B cell (primary cell): ENCODE measurements at regions not wholly inside any gene's neighbourhood (a gene's known extent, or its start where the extent isn't known, plus 50 kb on each side); places are given as distances from the start of the nearest gene placed in this dataset.

Experiments used
- ATAC-seq: fragments of 200-7000 bp; cut with Tn5 transposase; one replicate; pipeline ENCODE4 v1.10.0; 2021; ENCODE audit warnings: low read depth, mild to moderate bottlenecking, moderate number of reproducible peaks, moderate library complexity
- CTCF ChIA-PET: fragments of 350-600 bp; sonication (Branson Sonifier 250); formaldehyde crosslinking; loops from one replicate; lab custom pipeline; 2021; ENCODE audit warnings: antibody characterized with exemption, inconsistent platforms; lab: Charles Lee
- POLR2A ChIA-PET: fragments of 350-600 bp; sonication (Branson Sonifier 250); formaldehyde crosslinking; loops from one replicate; lab custom pipeline; 2021; ENCODE audit warnings: antibody characterized with exemption; lab: Charles Lee
- DNase-seq: peaks from one replicate; pipeline ENCODE4 v3.0.0; 2013
- H2AFZ ChIP-seq: 2 replicates; pipeline ENCODE4 v1.6.1; 2012; ENCODE audit warnings: mild to moderate bottlenecking, low read depth, low read length; ENCODE audit not compliant: insufficient read depth, poor library complexity, severe bottlenecking
- H3K27ac ChIP-seq, 2 donors: 1 replicate in 1 of 2; 2 replicates in 1 of 2; pipeline ENCODE4 v1.5.1; 2012 to 2013; ENCODE audit warnings: low read length in 2 of 2, mild to moderate bottlenecking in 2 of 2, moderate library complexity in 1 of 2
- H3K27me3 ChIP-seq, 4 experiments: fragments of 200-600 bp in 1 of 4; sonication (generic) in 1 of 4; replicated peaks in 1 of 4; 1 replicate in 2 of 4; 2 replicates in 2 of 4; pipeline versions ENCODE4 v1.6.1 to v1.7.0; 2013 to 2016; ENCODE audit warnings: low read length in 3 of 4, mild to moderate bottlenecking in 2 of 4, mixed read lengths in 1 of 4, moderate library complexity in 1 of 4; ENCODE audit not compliant: insufficient read depth in 4 of 4, control insufficient read depth in 3 of 4; ENCODE audit errors: control extremely low read depth in 1 of 4
- H3K36me3 ChIP-seq, 2 experiments: replicated peaks in 1 of 2; 1 replicate in 1 of 2; 2 replicates in 1 of 2; pipeline versions ENCODE4 v1.6.1 to v1.7.1; 2013; ENCODE audit warnings: low read length in 1 of 2; ENCODE audit not compliant: insufficient read depth in 2 of 2, control insufficient read depth in 1 of 2; ENCODE audit errors: control extremely low read depth in 1 of 2, extremely low read depth in 1 of 2
- H3K4me1 ChIP-seq, 2 donors: fragments of 200-600 bp in 1 of 2; sonication (generic) in 1 of 2; 1 replicate in 1 of 2; 2 replicates in 1 of 2; pipeline versions ENCODE4 v1.5.1 to v1.6.1; 2013 to 2017; ENCODE audit warnings: low read length in 2 of 2; ENCODE audit not compliant: control insufficient read depth in 2 of 2, insufficient read depth in 2 of 2
- H3K4me2 ChIP-seq: replicated peaks from 2 replicates; pipeline ENCODE3; 2012; ENCODE audit warnings: mild to moderate bottlenecking, low read depth, low read length; ENCODE audit not compliant: poor library complexity, severe bottlenecking
- H3K4me3 ChIP-seq, 5 experiments: fragments of 200-600 bp in 1 of 5; sonication (generic) in 1 of 5; 1 replicate in 3 of 5; 2 replicates in 2 of 5; pipeline versions ENCODE4 v1.5.1 to v1.7.0; 2011 to 2016; ENCODE audit warnings: low read length in 4 of 5, mild to moderate bottlenecking in 4 of 5, low read depth in 2 of 5, control low read depth in 1 of 5, moderate library complexity in 1 of 5; ENCODE audit not compliant: insufficient read depth in 1 of 5; ENCODE audit errors: control extremely low read depth in 1 of 5, extremely low read depth in 1 of 5
- H3K79me2 ChIP-seq: fragments of 200-600 bp; sonication (generic); one replicate; pipeline ENCODE4 v1.6.0; 2016; ENCODE audit warnings: low read length; ENCODE audit not compliant: control insufficient read depth, insufficient read depth
- H3K9ac ChIP-seq: fragments of 200-600 bp; sonication (generic); 2 replicates; pipeline ENCODE4 v1.6.1; 2017; ENCODE audit warnings: mild to moderate bottlenecking, low read length, moderate library complexity
- H3K9me3 ChIP-seq, 3 donors: one replicate each; pipeline versions ENCODE4 v1.6.1 to v1.7.1; 2013; ENCODE audit warnings: low read length in 2 of 3; ENCODE audit not compliant: control insufficient read depth in 2 of 3, insufficient read depth in 1 of 3; ENCODE audit errors: control extremely low read depth in 1 of 3
- H4K20me1 ChIP-seq: 2 replicates; pipeline ENCODE4 v1.6.0; 2012; ENCODE audit warnings: mild to moderate bottlenecking, low read length; ENCODE audit not compliant: insufficient read depth, control insufficient read depth, poor library complexity, severe bottlenecking
- H3K27ac Mint-ChIP-seq: one replicate; pipeline ENCODE4 v1.8.0; 2021; ENCODE audit warnings: mixed read lengths
- H3K27me3 Mint-ChIP-seq: one replicate; pipeline ENCODE4 v1.8.0; 2021; ENCODE audit warnings: mixed read lengths
- H3K4me1 Mint-ChIP-seq: one replicate; pipeline ENCODE4 v1.8.0; 2021; ENCODE audit warnings: mixed read lengths
- H3K4me3 Mint-ChIP-seq: one replicate; pipeline ENCODE4 v1.8.0; 2021; ENCODE audit warnings: mixed read lengths
- H3K9me3 Mint-ChIP-seq: one replicate; pipeline ENCODE4 v1.8.0; 2022; ENCODE audit warnings: mixed read lengths; ENCODE audit not compliant: insufficient read depth
- CTCF ChIP-seq: fragments of 200-600 bp; IDR thresholded peaks from one replicate; pipeline ENCODE4 v1.8.0; 2022; ENCODE audit warnings: antibody characterized with exemption, mild to moderate bottlenecking
- EZH2 ChIP-seq: IDR thresholded peaks from 2 replicates; pipeline ENCODE4 v1.6.1; 2012; ENCODE audit warnings: borderline replicate concordance, low read depth, mild to moderate bottlenecking, moderate library complexity, low read length; ENCODE audit not compliant: insufficient read depth, poor library complexity, severe bottlenecking
- WGBS: methylation state at CpG from one replicate; pipeline ENCODE4 v1.1.5; 2013; ENCODE audit warnings: missing lambda C conversion rate; ENCODE audit not compliant: insufficient coverage; 5-methylcytosine and 5-hydroxymethylcytosine counted together
- intact Hi-C: fragments of 100-400 bp; cut with micrococcal nuclease; formaldehyde crosslinking; loops from one replicate; pipeline ENCODE4 v1.10.0; 2022

DNA sequence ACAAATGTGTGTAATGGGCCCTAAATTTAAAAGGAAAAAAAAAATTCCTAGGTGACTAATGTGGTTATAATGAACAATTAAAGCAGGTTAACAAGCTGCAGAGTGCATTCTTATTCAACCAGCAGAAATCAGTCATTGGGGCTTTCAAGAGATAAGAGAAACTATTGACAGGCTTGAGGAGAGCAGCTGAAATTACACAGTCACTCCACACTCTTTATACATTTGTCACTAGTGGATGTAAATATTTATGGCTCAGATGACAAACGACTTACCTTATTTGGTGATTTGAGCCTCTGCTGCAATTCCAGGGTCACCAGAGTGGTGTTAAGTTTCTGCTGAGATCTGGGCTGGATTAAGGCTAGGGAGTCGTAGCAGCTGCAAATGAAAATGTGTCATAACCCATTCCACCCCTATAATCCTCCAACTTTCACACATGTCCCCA is 896.3 kb downstream of the TTLL7 start:
- H2AFZ ChIP-seq = no peak overlapping the region
- H3K4me1 ChIP-seq = no peaks in the 10 kb centered on the region
- H3K9me3 ChIP-seq = no peaks in the 10 kb centered on the region
- ChIA-PET POLR2A (no interaction called here), CTCF (no interaction called here)
- no peaks in the 10 kb centered on the region for H4K20me1 ChIP-seq
- H3K27ac Mint-ChIP-seq = no peak overlapping the region
- no peak overlapping the region for H3K27ac ChIP-seq
- ATAC-seq (no peak), DNase-seq (no peak)
- H3K9ac ChIP-seq = no peak overlapping the region
- no peaks in the 10 kb centered on the region for H3K79me2 ChIP-seq
- no peaks in the 10 kb centered on the region for H3K36me3 ChIP-seq
- WGBS = no CpG with 5 or more reads among the region's 2 CpGs
- no peaks in the 10 kb centered on the region for H3K4me1 Mint-ChIP-seq
- no peaks in the 10 kb centered on the region for H3K27me3 Mint-ChIP-seq
- no peak overlapping the region for H3K4me3 ChIP-seq
- no peak overlapping the region for H3K4me3 Mint-ChIP-seq
- no peaks in the 10 kb centered on the region for H3K9me3 Mint-ChIP-seq
- intact Hi-C loops = no loop called here
- H3K27me3 ChIP-seq = no peaks in the 10 kb centered on the region
- TF ChIP-seq EZH2 (no peak), CTCF (no peak)
- H3K4me2 ChIP-seq = no peak overlapping the region

DNA sequence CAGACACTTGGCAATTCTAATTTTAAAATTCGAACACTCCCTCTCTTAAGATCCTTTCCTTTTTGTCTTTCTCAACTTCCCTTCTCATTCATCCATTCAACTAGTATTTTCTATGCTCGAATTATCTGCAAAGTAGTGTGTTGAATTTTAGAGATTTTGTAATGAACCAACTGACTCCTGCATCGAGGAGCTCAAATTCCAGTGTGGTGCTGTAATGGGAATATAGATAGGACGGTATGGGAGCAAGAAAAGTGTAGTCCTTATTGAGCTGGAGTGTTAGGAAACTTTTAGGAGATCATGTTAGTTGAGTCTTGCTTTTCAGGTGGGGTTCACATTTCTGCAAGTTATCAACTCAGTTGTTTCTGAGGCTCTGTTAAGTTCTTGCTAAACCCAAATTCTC is 897.5 kb downstream of the TTLL7 start:
- no peaks in the 10 kb centered on the region for H3K27me3 Mint-ChIP-seq
- DNase-seq (no peak), ATAC-seq (no peak)
- H4K20me1 ChIP-seq = no peaks in the 10 kb centered on the region
- no peaks in the 10 kb centered on the region for H3K4me1 Mint-ChIP-seq
- no peak overlapping the region for H3K4me2 ChIP-seq
- H2AFZ ChIP-seq = no peak overlapping the region
- H3K9me3 Mint-ChIP-seq = no peaks in the 10 kb centered on the region
- H3K4me3 Mint-ChIP-seq = no peak overlapping the region
- intact Hi-C loops = no loop called here
- H3K79me2 ChIP-seq = no peaks in the 10 kb centered on the region
- H3K9me3 ChIP-seq = no peaks in the 10 kb centered on the region
- TF ChIP-seq EZH2 (no peak), CTCF (no peak)
- H3K36me3 ChIP-seq = no peaks in the 10 kb centered on the region
- H3K9ac ChIP-seq = no peak overlapping the region
- CTCF ChIA-PET = no interaction called here
- no peak overlapping the region for H3K27ac ChIP-seq
- H3K27ac Mint-ChIP-seq = no peak overlapping the region
- no peak overlapping the region for H3K4me3 ChIP-seq
- H3K4me1 ChIP-seq = no peaks in the 10 kb centered on the region
- WGBS = 83% methylated on average over 1 of the region's 4 CpGs
- H3K27me3 ChIP-seq = no peaks in the 10 kb centered on the region
- POLR2A ChIA-PET = no interaction called here
